ENCODE measurements at regions not wholly inside any gene's neighbourhood (a gene's known extent, or its start where the extent isn't known, plus 50 kb on each side); places are given as distances from the start of the nearest gene placed in this dataset.

- TF ChIP-seq TOX (CRISPR knock-in tag; IDR thresholded peaks at IDR 0.05; ENCODE audit: borderline replicate concordance) (no peak), ZC3H10 (CRISPR knock-in tag; IDR thresholded peaks at IDR 0.05) (no peak)
Observed at GRCh38 chr20:12072954-12073264, 155.2 kb downstream of the BTBD3 start (continued).

DNA sequence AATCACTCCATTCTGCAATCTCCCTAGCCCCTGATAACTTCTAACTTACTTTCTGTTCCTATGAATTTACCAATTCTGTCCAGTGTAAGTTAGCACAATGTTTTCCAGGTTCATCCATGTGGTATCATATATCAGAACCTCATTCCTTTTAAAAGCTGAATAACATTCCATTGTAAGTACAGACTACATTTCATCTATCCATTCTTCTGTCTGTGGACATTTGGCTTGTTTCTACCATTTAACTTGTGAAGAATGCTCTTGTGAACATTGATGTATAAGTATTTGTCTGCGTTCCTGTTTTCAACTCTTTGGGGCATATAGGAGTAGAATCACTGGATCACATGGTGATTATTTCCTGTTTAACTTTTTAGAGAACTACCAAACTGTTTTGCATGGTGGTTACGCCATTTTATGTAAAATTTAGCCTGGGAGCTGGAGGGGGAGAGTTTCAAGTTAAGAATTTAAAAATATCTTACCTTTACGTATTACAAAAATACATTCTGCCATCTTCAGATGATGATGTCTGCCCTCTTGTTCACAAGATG is 156.5 kb downstream of the BTBD3 start:
- TF ChIP-seq ZNF8 (CRISPR knock-in tag; IDR thresholded peaks at IDR 0.05) = no peak
- no peak for TF ChIP-seq CREB5 (CRISPR knock-in tag; IDR thresholded peaks at IDR 0.05; ENCODE audit: low read depth)
- TF ChIP-seq ZC3H10 (CRISPR knock-in tag; IDR thresholded peaks at IDR 0.05) = no peak
- no peak for TF ChIP-seq PPARA (CRISPR knock-in tag; IDR thresholded peaks at IDR 0.05; ENCODE audit: borderline replicate concordance)
- no peak for TF ChIP-seq OSR1 (CRISPR knock-in tag; IDR thresholded peaks at IDR 0.05)
- TF ChIP-seq, protein P1, sequence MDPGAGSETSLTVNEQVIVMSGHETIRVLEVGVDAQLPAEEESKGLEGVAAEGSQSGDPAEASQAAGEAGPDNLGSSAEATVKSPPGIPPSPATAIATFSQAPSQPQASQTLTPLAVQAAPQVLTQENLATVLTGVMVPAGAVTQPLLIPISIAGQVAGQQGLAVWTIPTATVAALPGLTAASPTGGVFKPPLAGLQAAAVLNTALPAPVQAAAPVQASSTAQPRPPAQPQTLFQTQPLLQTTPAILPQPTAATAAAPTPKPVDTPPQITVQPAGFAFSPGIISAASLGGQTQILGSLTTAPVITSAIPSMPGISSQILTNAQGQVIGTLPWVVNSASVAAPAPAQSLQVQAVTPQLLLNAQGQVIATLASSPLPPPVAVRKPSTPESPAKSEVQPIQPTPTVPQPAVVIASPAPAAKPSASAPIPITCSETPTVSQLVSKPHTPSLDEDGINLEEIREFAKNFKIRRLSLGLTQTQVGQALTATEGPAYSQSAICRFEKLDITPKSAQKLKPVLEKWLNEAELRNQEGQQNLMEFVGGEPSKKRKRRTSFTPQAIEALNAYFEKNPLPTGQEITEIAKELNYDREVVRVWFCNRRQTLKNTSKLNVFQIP (CRISPR knock-in tag; IDR thresholded peaks at IDR 0.05; ENCODE audit: borderline replicate concordance, low read depth) = no peak
- TF ChIP-seq RARB (CRISPR knock-in tag; IDR thresholded peaks at IDR 0.05) = no peak
- TF ChIP-seq ISL1 (CRISPR knock-in tag; IDR thresholded peaks at IDR 0.05) = no peak
- no peak for TF ChIP-seq ESRRG (CRISPR knock-in tag; IDR thresholded peaks at IDR 0.05)
- no peak for TF ChIP-seq ZFP3 (CRISPR knock-in tag; IDR thresholded peaks at IDR 0.05)
- TF ChIP-seq PATZ1 (CRISPR knock-in tag; IDR thresholded peaks at IDR 0.05; ENCODE audit: borderline replicate concordance) = no peak
- TF ChIP-seq ARNTL (CRISPR knock-in tag; IDR thresholded peaks at IDR 0.05; ENCODE audit: borderline replicate concordance, low read depth) = no peak
- no peak for TF ChIP-seq TCF4 (CRISPR knock-in tag; IDR thresholded peaks at IDR 0.05; ENCODE audit: borderline replicate concordance)
- TF ChIP-seq TOX (CRISPR knock-in tag; IDR thresholded peaks at IDR 0.05; ENCODE audit: borderline replicate concordance) = no peak
- no peak for TF ChIP-seq ZFP30 (CRISPR knock-in tag; IDR thresholded peaks at IDR 0.05)
- no peak for TF ChIP-seq ZNF70 (CRISPR knock-in tag; IDR thresholded peaks at IDR 0.05)
- no peak for TF ChIP-seq TSHZ2 (CRISPR knock-in tag; IDR thresholded peaks at IDR 0.05)
- no peak for TF ChIP-seq CSRNP3 (CRISPR knock-in tag; IDR thresholded peaks at IDR 0.05)
- TF ChIP-seq GLIS3 (CRISPR knock-in tag; IDR thresholded peaks at IDR 0.05) = no peak
- no peak for TF ChIP-seq ZNF565 (CRISPR knock-in tag; conservative IDR thresholded peaks at IDR 0.05; ENCODE audit: low read depth)
- ATAC-seq = no peak

- no peak for ATAC-seq
- no peak for TF ChIP-seq PATZ1 (CRISPR knock-in tag; IDR thresholded peaks at IDR 0.05; ENCODE audit: borderline replicate concordance)
- TF ChIP-seq ZC3H10 (CRISPR knock-in tag; IDR thresholded peaks at IDR 0.05) = no peak
- TF ChIP-seq TCF4 (CRISPR knock-in tag; IDR thresholded peaks at IDR 0.05; ENCODE audit: borderline replicate concordance) = no peak
- TF ChIP-seq BACH2 (CRISPR knock-in tag; IDR thresholded peaks at IDR 0.05; ENCODE audit: borderline replicate concordance) = no peak
Observed at GRCh38 chr20:12076200-12076599, 158.5 kb downstream of the BTBD3 start.
